Neural progenitor cell (in vitro differentiated cells): ENCODE measurements at regions not wholly inside any gene's neighbourhood (a gene's known extent, or its start where the extent isn't known, plus 50 kb on each side); places are given as distances from the start of the nearest gene placed in this dataset.

Source experiments
- CTCF ChIP-seq: fragments of 200-600 bp; sonication (generic); IDR thresholded peaks from 2 replicates; pipeline ENCODE4 v1.5.1; 2017; ENCODE audit warnings: antibody characterized with exemption, mild to moderate bottlenecking
- EZH2 ChIP-seq: fragments of 200-600 bp; sonication (generic); IDR thresholded peaks from 2 replicates; pipeline ENCODE4 v1.6.1; 2017; ENCODE audit warnings: antibody characterized with exemption, mild to moderate bottlenecking, moderate library complexity
- EZH2phosphoT487 ChIP-seq: fragments of 200-600 bp; sonication (generic); IDR thresholded peaks from 2 replicates; pipeline ENCODE4 v1.6.1; 2017; ENCODE audit warnings: antibody characterized with exemption

GRCh38 chr10:90614631-90615030 is 243.2 kb downstream of the HTR7 start:
- TF ChIP-seq CTCF (no peak), EZH2 (no peak), EZH2phosphoT487 (no peak)
